Uterus (tissue), 3 donors: ENCODE measurements at regions not wholly inside any gene's neighbourhood (a gene's known extent, or its start where the extent isn't known, plus 50 kb on each side); places are given as distances from the start of the nearest gene placed in this dataset.

Experiments used
- DNase-seq, 2 donors: peaks; one replicate each; pipeline ENCODE4 v3.0.0-alpha.2; 2019 to 2020
- H3K27ac ChIP-seq, 2 donors: fragments of 200-600 bp; sonication (generic); 1 replicate in 1 of 2; 2 replicates in 1 of 2; pipeline ENCODE4 v1.5.1; 2016 to 2018
- H3K27me3 ChIP-seq, 2 donors: fragments of 200-600 bp; sonication (generic); one replicate each; pipeline ENCODE4 v1.5.1; 2018 to 2019; ENCODE audit warnings: control low read depth in 1 of 2
- H3K36me3 ChIP-seq, 2 donors: fragments of 200-600 bp; sonication (generic); one replicate each; pipeline ENCODE4 v1.5.1; 2019; ENCODE audit warnings: control low read depth in 1 of 2
- H3K4me1 ChIP-seq, 2 donors: fragments of 200-600 bp; sonication (generic); one replicate each; pipeline ENCODE4 v1.5.1; 2018 to 2019; ENCODE audit warnings: control low read depth in 1 of 2
- H3K4me3 ChIP-seq, 2 donors: fragments of 200-600 bp; sonication (generic); 1 replicate in 1 of 2; 2 replicates in 1 of 2; pipeline ENCODE4 v1.5.1; 2018 to 2019; ENCODE audit warnings: mild to moderate bottlenecking in 1 of 2
- H3K9me3 ChIP-seq, 2 donors: fragments of 200-600 bp; sonication (generic); one replicate each; pipeline ENCODE4 v1.5.1; 2019; ENCODE audit warnings: control low read depth in 1 of 2
- POLR2A ChIP-seq, 2 donors: fragments of 450-650 bp; IDR thresholded peaks; one replicate each; pipeline ENCODE4 v1.6.1; 2016; ENCODE audit warnings: antibody characterized with exemption in 2 of 2, mild to moderate bottlenecking in 1 of 2, moderate library complexity in 1 of 2
- intact Hi-C: fragments of 100-400 bp; cut with DNase I; formaldehyde crosslinking; loops from one replicate; pipeline ENCODE4 v1.15.1; 2023; ENCODE audit warnings: low total_unique reads
- TF ChIP-seq, protein P1 (sequence below), 4 experiments: fragments of 200-600 bp in 2 of 4; fragments of 450-650 bp in 2 of 4; sonication (generic) in 2 of 4; IDR thresholded peaks; one replicate each; pipeline ENCODE4 v1.5.1; 2016 to 2019; ENCODE audit warnings: antibody characterized with exemption in 4 of 4, mild to moderate bottlenecking in 2 of 4, moderate library complexity in 1 of 4
- donor health status: DM: yes; HTN: yes; CAD: no.

DNA sequence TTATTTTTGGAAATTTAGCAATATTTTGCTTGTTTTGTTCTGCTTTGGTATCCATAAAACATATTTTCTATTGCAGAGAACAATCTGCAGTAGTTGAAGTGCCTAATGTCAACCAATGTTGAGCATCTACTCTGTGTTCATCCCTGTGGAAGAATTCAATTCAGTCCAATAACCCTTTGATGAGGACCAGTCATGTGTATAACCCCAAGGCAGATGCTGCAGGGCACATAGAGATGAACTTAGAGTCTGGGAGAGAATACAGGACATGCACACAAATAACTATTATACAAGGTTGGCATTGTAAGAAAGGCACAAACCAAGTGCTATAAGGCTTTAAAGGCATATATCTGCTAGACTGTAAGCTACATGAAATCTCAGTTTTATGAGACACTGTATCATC lies 304.7 kb downstream of the LRIG3 start:
- no peak for TF ChIP-seq POLR2A (IDR thresholded peaks at IDR 0.05)
- TF ChIP-seq, protein P1, sequence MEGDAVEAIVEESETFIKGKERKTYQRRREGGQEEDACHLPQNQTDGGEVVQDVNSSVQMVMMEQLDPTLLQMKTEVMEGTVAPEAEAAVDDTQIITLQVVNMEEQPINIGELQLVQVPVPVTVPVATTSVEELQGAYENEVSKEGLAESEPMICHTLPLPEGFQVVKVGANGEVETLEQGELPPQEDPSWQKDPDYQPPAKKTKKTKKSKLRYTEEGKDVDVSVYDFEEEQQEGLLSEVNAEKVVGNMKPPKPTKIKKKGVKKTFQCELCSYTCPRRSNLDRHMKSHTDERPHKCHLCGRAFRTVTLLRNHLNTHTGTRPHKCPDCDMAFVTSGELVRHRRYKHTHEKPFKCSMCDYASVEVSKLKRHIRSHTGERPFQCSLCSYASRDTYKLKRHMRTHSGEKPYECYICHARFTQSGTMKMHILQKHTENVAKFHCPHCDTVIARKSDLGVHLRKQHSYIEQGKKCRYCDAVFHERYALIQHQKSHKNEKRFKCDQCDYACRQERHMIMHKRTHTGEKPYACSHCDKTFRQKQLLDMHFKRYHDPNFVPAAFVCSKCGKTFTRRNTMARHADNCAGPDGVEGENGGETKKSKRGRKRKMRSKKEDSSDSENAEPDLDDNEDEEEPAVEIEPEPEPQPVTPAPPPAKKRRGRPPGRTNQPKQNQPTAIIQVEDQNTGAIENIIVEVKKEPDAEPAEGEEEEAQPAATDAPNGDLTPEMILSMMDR (IDR thresholded peaks at IDR 0.05): no peak
- H3K9me3 ChIP-seq: no peaks in the 10 kb centered on the region

DNA sequence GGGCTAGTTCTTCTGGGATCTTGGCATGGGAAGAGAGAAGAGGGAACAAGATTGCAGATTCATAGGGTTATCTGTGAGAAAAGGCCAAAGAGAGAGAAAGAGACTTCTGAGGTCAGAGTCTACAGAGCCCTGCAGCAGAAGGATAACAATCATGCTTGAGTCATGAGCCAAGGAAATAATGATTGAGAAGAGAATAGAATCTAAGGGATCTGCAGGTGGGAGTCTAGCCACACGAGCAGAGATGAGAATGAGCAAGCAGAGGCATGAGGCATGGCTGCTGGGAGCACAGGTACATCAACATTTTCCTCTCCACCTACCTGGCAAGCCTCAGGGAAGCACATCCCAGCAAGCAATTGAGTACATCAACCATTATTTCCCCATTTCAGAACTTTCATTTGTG lies 303.7 kb downstream of the LRIG3 start:
- Histone ChIP-seq H3K4me1 (no peaks in the 10 kb centered on the region), H3K9me3 (no peaks in the 10 kb centered on the region), H3K4me3 (no peak overlapping the region), H3K27me3 (no peaks in the 10 kb centered on the region), H3K27ac (no peak overlapping the region), H3K36me3 (no peaks in the 10 kb centered on the region)
- intact Hi-C loops: no loop called here
- TF ChIP-seq, protein P1 (IDR thresholded peaks at IDR 0.05): no peak
- TF ChIP-seq POLR2A (IDR thresholded peaks at IDR 0.05): no peak
- no peak for DNase-seq

More for the DNA sequence above, 304.7 kb downstream of the LRIG3 start:
- Histone ChIP-seq H3K4me1 (no peaks in the 10 kb centered on the region), H3K4me3 (no peak overlapping the region), H3K27ac (no peak overlapping the region), H3K27me3 (no peaks in the 10 kb centered on the region), H3K36me3 (no peaks in the 10 kb centered on the region)
- no peak for DNase-seq
- intact Hi-C loops: no loop called here

DNA sequence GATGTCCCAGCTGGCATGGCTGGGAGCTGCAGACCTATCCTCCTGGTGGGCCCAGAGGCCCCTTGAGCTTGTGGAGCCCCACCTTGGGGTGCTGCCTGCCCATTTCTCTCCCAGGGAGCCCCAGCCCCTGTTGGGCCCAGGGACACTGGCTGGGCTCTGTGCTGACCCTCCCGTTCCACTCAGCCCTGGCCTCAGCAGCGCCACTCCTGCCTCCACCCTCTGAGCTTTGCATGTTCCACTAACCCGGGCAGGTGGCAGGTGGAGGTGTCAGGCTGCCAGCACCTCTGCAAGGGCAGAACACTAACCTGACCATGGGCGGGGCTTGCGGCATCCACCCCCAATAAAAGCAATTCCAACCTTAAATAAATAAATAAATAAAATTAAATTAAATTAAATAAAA lies 299.2 kb downstream of the LRIG3 start:
- H3K27me3 ChIP-seq: no peaks in the 10 kb centered on the region
- TF ChIP-seq, protein P1 (IDR thresholded peaks at IDR 0.05): no peak
- TF ChIP-seq POLR2A (IDR thresholded peaks at IDR 0.05): no peak
- intact Hi-C loops: no loop called here
- DNase-seq: no peak
- H3K4me1 ChIP-seq: no peaks in the 10 kb centered on the region
- no peaks in the 10 kb centered on the region for H3K36me3 ChIP-seq
- no peak overlapping the region for H3K27ac ChIP-seq
- no peak overlapping the region for H3K4me3 ChIP-seq
- H3K9me3 ChIP-seq: no peaks in the 10 kb centered on the region

DNA sequence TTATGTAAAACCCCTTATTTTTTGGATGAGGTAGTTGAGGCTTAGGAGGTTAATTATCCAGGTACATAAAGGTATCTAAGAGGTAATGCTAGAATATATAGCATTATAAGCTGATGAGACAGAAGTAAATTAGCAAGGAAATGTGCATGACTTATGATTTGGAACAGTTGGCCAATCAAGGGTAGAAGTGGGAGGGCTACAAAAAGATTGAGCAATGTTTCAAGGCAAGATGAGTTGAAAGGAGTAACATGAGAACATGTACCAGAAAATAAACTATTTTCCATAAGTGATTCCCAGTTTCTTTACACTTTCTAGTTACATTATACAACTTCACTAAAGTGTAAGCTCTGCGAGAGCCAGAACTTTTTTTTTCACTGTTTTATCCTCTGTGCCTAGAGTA lies 290.9 kb downstream of the LRIG3 start:
- Histone ChIP-seq H3K27ac (no peak overlapping the region), H3K4me3 (no peak overlapping the region), H3K9me3 (no peaks in the 10 kb centered on the region), H3K36me3 (no peaks in the 10 kb centered on the region), H3K27me3 (no peaks in the 10 kb centered on the region), H3K4me1 (no peaks in the 10 kb centered on the region)
- TF ChIP-seq, protein P1 (IDR thresholded peaks at IDR 0.05): no peak
- TF ChIP-seq POLR2A (IDR thresholded peaks at IDR 0.05): no peak
- DNase-seq: no peak
- intact Hi-C loops: no loop called here

DNA sequence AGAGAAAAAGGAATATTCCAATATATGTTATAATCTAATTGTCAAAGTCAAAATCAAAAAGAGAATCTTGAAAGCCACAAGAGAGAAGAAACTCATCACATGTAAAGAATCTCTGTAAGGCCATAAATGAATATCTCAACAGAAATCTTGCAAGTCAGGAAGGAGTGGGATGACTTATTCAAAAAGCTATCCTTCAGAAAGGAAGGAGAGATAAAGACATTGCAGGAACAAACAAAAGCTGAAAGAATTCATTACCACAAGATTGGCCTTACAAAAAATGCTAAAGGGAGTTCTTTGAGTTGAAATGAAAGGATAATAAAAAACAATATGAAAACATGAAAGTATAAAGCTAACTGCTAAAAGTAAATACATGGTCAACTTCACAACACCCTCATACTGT lies 286.8 kb downstream of the LRIG3 start:
- no peaks in the 10 kb centered on the region for H3K27me3 ChIP-seq
- H3K4me3 ChIP-seq: no peak overlapping the region
- no peak for DNase-seq
- H3K27ac ChIP-seq: no peak overlapping the region
- TF ChIP-seq POLR2A (IDR thresholded peaks at IDR 0.05): no peak
- TF ChIP-seq, protein P1 (IDR thresholded peaks at IDR 0.05): no peak
- H3K4me1 ChIP-seq: no peaks in the 10 kb centered on the region
- intact Hi-C loops: no loop called here
- H3K9me3 ChIP-seq: no peaks in the 10 kb centered on the region
- H3K36me3 ChIP-seq: no peaks in the 10 kb centered on the region
